ENCODE measurements at regions not wholly inside any gene's neighbourhood (a gene's known extent, or its start where the extent isn't known, plus 50 kb on each side); places are given as distances from the start of the nearest gene placed in this dataset.

DNA sequence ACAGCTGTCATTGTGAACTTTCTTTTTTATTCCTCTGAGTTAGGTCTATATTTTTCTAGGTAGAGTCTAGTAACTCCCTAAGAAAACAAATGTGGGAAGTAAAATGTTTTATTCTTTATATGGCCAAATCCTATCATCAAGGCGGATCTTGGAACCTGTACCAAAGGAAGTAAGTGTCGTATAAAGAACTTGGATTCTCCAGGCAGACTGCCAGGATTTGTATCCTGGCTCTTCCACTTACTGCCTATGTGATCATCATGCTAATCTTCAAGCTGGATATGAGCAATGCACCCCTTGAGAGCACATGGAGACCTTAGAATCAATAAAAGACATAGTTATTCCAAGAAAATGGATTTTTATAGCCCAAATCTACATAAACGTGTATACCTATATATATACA is 286.5 kb downstream of the PCDH17 start:
- no peak for DNase-seq

DNA sequence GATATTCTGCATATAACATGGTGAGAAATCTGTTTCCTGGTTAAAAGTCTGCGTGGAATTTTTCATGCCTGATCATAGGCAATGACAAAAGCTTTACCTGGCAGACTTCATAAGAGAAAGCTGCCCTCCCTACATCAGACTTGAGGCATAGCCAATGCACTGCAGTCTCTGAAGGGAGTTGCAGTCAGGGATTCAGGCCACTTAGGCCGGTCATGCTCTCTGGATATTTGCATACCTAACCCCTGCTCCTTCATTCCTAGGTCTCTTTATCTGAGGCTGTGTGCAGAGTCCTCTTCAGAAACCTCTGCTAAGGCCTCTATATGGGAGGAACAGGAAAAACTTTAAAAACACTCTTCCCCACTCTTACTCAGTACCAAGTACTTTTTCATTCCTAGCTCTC is 287.4 kb downstream of the PCDH17 start:
- no peak for DNase-seq

DNA sequence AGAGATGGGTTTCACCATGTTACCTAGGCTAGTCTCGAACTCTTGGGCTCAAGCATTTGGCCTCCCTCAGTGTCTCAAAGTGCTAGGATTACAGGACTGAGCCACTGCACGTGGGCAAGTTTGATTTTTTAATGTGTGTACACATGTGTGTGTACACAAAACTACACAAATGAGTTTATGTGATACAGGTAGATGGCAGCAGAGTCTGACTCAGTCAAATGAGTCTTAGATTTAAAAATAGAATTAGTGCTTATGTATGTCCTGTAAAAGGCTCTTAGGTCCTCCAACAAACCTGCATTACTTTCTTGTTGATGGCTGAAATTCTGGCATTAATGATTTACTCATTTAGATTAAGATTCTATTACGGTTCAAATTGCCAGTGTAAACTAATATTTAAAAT is 293.7 kb downstream of the PCDH17 start:
- DNase-seq = no peak

DNA sequence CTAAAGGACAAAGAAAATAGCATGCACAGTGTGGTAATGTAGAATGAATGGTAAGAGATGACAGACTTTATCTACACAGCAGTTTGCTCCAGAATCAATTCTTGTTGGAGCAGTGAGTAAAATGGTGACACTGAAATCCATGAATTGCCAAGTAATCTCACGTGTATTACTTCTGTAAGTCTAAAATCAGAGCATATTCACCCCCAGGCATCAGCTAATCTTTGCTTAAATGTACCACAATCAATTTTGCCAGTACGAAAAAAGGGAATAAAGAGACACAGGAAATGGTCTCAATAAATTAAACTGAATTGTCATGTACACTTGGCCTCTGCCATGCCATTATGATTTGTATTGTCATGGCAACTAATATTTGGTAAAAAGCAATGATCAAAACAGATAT is 294.2 kb downstream of the PCDH17 start:
- no peak for DNase-seq

DNA sequence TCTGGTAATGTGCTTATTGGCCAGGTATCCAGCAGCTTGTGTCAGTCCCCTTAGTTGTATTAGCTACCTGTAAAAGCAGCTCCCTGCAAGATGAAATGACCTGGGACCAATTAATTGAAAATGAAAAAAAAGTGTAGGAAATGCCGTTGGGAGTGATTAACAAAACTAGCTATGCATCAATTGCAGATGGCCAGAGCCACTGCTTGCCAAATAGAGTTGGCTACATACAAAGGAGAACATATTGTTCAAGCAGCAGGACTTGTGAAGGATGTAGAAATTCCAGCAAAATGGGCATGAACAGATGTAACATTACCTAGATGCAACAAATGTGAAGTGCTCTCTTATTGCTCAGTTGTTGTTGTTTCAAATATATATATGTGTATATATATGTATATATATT is 300.5 kb downstream of the PCDH17 start:
- DNase-seq = no peak

DNA sequence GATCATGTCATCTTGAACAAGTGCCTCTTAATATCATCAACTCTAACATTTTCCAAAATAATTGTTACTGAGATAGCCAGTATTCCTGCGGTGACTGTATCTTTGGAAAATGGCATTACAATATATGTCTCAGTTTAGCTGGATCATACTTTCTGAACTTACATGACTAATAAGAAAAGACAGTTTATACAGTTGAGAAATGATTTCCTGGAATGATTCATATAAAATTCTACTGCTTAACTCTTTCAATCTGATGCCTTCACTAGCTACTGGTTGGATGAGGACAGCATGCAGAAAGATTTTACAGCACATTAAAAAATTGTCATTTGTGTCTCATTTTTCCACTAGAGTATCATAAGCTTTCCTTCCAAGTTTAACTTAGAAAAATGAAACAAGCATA is 302.1 kb downstream of the PCDH17 start:
- no peak for DNase-seq

DNA sequence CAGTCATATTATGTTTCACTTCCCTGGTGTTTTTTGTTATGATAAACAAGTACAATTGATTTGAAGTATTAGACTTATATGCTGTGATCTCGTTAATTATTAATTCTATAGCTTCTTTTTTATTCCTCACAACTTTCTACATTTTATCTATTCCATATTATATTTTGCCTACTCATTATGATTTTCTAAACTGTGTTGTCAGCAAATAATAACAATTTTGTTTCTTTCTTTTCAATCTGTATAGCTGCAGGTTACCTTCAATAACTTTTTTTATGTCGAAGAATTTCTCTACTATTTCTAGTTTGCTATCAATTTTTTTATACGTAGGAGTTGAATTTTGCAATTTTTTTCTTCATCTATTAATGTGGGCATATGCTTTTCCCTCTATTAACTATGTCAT is 304.4 kb downstream of the PCDH17 start:
- no peak for DNase-seq

DNA sequence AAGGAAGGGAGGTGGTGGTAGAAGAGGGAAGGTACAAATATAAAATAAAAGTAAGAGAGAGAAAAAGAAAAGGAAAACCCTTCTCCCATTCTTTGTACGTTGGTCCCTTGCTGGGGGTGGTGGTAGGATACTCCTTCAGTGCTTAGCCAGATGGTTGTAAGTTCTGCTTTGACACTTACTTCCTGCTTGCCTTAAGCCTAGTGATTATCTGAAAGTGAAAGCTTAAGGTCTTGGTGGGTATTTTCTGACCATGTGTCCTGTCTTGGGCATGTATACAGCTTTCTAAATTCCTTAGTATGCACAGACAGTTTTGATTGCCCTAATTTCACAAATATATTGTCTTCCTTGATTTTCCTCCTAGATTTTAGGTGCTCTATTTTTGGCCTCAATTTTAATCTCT is 314.8 kb downstream of the PCDH17 start:
- DNase-seq = no peak

DNA sequence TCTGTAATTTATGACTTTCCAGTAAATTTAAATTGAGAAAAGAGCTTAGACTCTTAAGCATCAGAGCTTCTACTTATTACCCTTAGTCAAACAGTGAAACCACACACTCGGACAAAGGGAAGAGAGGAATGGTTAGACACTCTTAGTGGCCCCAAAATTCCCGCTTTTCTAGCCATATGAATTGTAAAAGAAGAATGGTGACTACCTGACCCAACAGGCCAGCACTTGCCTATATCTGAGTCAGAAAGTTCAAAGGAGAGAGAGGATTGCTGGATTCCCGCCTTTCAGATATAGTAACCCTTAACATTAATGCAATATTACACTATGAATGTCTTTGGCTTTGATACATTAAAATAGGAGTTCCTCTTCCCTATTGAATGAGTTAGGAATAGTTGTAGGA is 317.3 kb downstream of the PCDH17 start:
- DNase-seq = no peak

DNA sequence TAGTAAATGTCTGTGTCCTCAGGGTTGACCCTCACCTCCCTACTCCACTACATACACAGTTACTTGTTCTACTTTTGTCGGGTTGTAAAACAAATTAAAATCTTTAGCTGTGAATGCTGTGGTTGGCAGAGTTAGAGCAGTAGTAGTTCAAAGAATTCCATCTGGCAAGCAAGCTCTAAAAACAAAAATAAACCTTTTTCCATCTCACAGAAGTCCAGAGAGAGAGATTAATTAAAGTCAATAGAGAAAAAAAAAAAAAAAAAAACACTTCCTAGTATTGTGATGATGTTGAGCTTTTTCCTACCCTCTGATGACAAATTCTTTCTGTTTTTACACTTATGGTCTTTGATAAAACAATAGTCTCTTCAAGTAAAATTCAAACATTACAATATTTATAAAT is 338.4 kb downstream of the PCDH17 start:
- no peak for DNase-seq

DNA sequence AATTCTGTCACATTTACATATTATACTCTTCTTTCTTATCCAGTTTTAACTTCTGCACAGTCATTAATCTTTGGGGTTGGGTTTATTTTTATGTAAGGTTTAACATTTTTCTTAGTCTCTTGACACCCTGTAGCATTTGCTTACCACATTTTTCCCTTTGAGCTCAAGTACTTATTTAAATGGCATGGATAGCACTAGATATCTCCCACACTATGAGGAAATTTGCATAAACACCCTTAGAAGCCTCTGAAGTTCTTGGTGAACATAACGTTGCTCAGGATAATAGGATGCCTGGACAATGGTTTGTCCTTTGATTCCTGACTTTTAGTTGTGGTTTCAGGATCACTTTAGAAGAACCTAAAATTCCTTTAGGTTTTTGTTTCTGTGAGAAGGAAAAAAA is 338.9 kb downstream of the PCDH17 start:
- no peak for DNase-seq

DNA sequence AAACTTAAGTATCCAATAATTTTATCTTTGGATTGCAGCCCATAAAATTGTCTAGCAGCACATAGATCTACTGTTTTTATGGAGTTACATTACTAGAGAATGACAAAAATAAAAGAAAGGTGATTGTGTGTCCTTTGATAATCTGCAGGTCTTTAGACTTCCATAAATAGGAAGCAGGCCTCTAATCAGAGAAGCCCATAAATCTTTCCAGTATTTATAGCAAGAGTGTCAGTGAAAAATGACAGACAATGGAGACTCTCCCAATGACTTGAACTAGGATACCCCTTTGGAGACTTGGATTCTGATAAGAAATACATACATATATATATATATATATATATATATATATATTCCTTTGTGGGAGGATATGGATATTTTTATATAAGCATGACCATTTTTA is 351.2 kb downstream of the PCDH17 start:
- no peak for DNase-seq

DNA sequence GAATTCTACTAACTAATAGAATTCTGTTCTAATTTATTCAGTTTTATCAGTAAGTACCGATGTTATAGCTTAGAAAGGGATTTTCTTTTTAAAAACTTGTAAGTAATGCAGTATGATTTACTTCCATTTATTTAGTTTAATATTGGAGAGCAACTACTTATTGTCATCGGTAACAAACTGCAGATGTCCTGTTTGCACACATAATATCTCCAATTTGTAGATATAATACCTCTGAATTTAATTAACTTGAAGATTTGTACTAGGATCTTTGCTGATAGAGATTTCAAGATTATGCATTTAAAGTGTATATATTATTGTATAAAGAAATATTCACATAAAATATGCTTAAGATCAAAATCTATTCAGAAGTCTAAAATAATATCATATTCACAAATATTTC is 356.7 kb downstream of the PCDH17 start:
- DNase-seq = no peak

DNA sequence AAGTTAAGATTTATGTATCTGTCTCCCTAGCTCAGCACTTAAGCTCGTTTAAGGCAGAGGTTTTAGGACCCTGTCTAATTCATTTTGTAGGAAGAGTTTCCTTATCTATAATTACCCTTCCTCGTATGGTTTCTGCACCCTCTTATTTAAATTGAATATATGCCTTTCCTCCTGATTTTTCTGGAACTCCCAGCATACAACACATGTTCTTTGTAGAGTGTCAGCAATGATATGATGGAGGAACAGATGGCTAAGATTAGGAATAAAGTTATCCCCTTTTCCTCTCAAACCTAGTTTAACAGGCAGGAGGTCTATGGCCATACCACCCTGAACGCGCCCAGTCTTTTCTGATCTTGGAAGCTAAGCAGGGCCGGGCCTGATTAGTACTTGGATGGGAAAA is 359.5 kb downstream of the PCDH17 start:
- no peak for DNase-seq

DNA sequence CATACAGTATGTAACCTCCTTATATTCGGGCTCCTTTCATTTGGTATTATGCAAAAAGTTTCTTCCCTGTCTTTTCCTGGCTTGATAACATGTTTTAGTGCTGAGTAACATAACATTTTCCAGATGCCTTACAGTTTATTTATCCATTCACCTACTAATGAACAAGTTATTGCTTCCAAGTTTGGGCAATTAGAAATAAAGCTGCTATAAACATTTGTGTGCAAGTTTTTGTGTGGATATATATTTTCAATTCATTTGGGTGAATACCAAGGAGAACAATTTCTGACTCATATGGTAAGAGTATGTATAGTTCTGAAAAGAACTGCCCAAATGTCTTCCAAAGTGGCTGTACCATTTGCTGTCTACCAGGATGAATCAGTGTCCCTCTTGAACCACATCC is 360.9 kb downstream of the PCDH17 start:
- no peak for DNase-seq

DNA sequence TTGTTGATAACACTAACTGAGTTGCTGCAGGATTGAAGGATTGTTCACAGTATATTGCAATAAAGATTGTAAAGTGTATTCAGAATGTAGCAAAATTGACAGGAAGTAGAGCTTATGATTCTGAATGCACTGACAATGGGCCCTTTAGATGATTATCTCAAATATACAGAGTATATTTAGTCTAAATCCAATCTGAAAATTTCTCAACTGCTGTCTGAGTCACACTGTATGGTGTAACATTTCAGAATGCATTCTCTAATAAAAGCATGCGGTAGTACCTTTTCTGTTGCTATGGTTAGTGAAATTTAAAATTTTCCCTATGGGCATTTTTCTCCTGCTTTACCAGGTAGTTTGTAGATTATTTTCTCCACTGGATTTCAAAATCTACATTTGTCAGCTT is 365.2 kb downstream of the PCDH17 start:
- DNase-seq = no peak

DNA sequence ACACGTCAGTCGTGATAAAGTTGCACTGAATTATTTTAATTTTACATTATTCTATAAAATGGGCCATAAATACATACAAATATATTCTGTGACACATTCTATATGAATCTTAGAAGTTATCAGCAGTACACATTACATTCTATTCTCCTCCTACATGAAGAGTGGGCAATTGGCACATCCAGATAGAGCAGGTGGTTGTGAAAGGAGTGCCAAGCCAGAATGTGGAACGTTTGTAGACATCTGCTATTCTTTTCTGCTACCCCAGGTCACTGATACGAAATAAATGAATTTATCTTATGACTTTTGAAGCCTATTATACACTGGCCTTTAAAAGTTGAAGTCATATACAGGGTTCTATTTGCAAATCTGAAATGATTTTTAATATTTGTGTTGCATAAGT is 373.2 kb downstream of the PCDH17 start:
- DNase-seq = no peak

DNA sequence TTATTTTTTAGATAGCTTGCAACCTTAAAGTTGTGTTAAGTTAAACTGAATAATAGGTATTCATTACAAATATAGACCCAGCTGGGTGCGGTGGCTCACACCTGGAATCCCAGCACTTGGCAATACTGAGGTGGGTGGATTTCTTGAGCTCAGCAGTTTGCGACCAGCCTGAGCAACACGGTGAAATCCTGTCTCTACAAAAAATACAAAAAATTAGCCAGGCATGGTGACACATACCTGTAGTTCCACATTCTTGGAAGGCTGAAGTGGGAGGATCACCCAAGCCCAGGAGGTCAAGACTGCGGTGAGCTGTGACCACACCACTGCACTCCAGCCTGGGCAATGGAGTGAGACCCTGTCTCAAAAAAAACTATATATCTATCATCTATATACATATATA is 386.5 kb downstream of the PCDH17 start:
- DNase-seq = peak; percentile 81

DNA sequence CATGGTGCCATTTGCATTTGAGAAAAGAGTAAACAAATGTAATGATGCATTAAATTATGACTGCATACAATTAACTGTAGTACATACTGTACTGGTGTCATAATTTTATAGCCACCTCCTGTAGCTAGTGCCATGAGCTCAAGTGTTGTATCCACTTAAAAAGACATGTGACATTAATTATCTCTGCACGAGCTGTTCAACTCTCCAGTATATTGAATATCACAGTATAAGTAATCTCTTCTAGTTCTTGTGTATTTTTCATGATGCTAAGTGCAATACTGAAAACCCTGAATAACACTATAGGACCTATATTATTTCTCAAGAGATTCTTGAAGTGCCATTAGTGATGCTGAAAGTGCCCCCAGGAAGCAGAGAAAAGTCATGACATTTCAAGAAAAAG is 387.3 kb downstream of the PCDH17 start:
- DNase-seq = no peak

DNA sequence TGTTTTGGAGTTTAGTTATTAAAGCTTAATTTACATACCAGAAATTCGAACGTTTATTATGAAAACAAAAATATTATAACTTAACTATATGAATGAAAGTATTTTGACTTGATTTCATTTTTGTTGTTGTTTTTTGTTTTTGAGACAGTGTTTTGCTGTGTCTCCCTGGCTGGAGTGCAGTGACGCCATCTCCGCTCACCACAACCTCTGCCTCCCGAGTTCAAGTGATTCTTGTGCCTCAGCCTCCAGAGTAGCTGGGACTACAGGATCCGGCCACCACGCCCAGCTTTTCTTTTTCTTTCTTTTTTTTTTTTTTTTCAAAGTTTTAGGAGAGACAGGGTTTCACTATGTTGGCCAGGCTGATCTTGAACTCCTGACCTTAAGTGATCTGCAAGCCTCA is 392.6 kb downstream of the PCDH17 start:
- no peak for DNase-seq

DNA sequence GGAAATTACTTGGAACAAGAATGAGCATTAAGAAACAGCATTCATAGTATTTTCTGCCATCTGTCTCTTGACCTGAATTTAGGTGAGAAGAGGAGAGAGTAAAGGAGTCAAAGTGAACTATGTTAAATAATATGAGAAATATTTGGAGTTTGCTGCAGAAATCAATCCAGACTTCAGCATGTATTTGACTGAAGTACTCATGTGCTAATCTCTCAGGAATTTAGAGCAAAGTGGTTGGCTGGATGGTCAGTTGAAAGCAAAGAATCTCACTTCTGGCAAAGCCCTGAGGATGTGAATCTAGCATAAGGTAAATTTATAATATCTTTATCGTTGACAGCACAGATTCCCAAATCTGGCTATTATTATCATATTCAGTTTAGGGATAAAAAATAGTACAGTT is 394.3 kb downstream of the PCDH17 start:
- DNase-seq = no peak

DNA sequence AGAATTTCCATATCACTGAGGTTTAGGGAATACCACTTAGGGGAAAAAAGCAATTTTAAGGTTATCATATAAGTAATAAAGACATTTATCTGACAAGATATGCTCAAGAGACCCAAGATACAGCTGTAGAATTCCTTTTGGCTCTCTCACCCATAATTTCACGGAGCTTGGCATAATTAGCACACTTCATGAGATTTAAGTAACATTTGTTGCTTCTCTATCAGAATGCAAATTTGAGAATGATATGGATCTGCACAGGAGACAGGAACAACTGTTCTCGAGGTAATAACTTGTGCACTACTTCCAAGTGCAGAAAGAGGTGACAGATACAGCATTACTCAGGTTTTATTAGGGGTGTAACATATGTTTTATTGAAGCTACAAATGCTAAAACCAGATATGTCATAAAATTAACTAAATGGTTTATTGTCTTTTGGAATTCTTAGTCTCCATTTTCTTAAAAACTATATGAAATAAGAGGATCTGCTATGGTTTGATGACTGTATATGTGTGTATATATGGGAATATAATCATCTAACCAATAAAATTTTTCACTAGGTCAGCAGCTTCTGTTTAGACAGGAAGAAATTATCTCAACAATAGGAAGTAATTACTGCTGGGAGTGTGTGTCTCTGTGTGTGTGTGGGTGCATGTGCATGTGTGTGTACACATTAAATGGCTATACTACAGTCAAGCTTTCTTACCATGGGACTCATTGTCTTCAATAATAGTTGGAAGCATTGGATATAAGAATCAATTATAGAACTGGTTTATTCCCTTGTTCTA is 401.3 kb downstream of the PCDH17 start:
- no peak for DNase-seq

DNA sequence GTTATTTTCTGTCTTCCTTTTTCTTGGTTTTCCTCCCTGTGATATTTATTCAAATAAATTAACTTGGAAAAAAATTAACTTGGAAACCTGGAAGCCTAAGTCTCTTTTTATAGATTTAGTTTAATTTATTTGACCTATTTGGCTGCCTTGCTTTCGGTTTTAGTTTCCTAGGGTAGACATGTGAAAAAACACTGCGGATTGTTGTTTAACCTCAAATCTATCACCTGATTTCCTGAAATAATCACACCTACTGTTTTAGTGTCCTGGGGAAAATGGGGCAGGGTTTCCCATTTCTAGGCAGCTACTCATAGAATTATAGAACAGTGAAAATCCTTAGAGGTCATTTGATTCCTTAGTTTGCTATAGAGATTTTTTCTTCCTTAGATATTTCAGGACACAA is 412.4 kb downstream of the PCDH17 start:
- DNase-seq = no peak

DNA sequence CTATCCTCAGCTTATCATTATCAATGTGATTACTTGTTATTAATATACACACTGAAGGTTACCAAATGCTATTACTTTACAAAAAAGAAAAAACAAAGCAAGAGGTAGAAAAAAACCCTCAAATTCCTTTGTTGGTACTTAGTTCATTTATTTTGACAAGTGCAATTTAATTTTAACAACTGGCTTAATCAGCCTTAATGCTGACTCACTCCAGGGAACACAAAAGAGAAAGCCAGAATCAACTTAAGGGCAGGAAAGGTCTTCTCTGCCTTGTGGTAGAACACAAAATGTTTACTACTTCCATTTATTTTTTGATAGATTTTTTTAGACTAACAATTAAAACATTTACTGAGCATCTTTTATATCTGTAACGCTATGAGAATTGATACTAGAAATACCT is 417.1 kb downstream of the PCDH17 start:
- no peak for DNase-seq

DNA sequence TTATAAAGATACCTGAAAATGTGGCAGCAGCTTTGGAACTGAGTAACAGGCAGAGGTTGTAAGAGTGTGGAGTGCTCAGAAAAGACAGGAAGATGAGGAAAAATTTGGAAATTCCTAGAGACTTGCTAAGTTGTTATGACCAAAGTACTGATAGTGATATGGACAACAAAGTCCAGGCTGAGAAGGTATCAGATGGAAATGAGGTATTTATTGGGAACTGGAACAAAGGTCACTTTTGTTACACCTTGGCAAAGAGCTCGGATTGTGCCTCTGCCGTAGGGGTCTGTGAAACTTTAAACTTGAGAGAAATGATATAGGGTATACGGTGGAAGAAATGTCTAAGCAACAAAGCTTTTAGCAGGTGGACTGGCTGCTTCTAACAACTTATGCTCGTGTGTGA is 419.9 kb downstream of the PCDH17 start:
- no peak for DNase-seq

All from islet precursor cell (in vitro differentiated cells).